Motor neuron (in vitro differentiated cells): ENCODE measurements at regions not wholly inside any gene's neighbourhood (a gene's known extent, or its start where the extent isn't known, plus 50 kb on each side); places are given as distances from the start of the nearest gene placed in this dataset.

Experiments
- ATAC-seq, 8 experiments: fragments of 200-7000 bp; cut with Tn5 transposase; replicated peaks in 6 of 8; 2 replicates each; pipeline ENCODE4 v1.8.0; 2021; ENCODE audit warnings: mild to moderate bottlenecking in 8 of 8, moderate library complexity in 8 of 8
- H3K27ac ChIP-seq, 2 donors: fragments of 250-450 bp; sonication (Bioruptor Pico); 2 replicates each; pipeline ENCODE4 v1.9.0; 2021; ENCODE audit warnings: antibody characterized with exemption in 2 of 2, mild to moderate bottlenecking in 2 of 2, moderate library complexity in 1 of 2
- H3K4me1 ChIP-seq, 2 donors: fragments of 250-450 bp; sonication (Bioruptor Pico); replicated peaks in 1 of 2; 2 replicates each; pipeline ENCODE4 v1.6.1; 2021; ENCODE audit warnings: antibody characterized with exemption in 2 of 2, mild to moderate bottlenecking in 2 of 2, moderate library complexity in 1 of 2
- H3K4me3 ChIP-seq, 5 donors: fragments of 250-450 bp; sonication (Bioruptor Pico); 2 replicates each; pipeline ENCODE4 v1.9.0; 2021; ENCODE audit warnings: antibody characterized with exemption in 5 of 5, mild to moderate bottlenecking in 5 of 5, moderate library complexity in 4 of 5
- WGBS, 10 experiments: fragments of 450-650 bp; shearing (Covaris generic); methylation state at CpG; one replicate each; pipeline ENCODE4 v1.0.0; 2022; 5-methylcytosine and 5-hydroxymethylcytosine counted together
- in situ Hi-C, 9 experiments: fragments of 400-800 bp; cut with MboI; loops; one replicate each; pipeline ENCODE4 v1.15.0; 2021; ENCODE audit warnings: low sequenced_read_pairs in 9 of 9, low pct_unique_long_range_greater_than_20kb in 2 of 9; ENCODE audit not compliant: unreplicated experiment in 9 of 9

DNA sequence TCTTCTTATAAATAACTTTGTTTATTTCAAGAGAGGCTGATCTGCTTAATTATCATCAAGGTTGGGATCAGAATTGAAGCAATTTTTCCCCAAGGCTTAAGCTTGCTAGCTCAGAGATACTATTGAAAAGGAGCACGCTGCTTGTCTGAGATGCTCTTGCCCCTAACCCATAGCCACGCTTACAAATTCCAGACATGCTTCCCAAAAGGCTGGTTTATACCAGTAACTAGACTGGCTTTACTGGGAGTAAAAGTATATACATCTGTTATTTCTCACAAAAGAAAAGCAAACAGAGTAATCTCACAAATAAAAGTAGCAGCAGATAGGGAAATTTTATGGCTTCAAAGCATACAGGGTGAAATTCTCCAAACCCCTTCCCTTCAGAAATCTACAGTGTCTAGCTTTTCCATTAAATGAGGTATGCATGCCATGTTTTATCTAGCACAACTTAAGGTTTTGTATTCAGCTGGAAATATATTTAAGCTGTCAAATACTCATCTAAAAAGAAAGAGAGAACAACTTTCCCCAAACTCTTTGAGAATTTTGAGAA lies 163.2 kb upstream of the TRPC7 start:
- Histone ChIP-seq H3K4me3 (no peak overlapping the region), H3K27ac (no peak overlapping the region), H3K4me1 (no peaks in the 10 kb centered on the region)
- WGBS, 10 experiments: 33 to 100% (median 89%) methylated on average over 1 to 2 of the region's 2 CpGs; no CpG with 5 or more reads in 2 of the 10 experiments
- in situ Hi-C loops: no loop called here
- ATAC-seq: no peak

DNA sequence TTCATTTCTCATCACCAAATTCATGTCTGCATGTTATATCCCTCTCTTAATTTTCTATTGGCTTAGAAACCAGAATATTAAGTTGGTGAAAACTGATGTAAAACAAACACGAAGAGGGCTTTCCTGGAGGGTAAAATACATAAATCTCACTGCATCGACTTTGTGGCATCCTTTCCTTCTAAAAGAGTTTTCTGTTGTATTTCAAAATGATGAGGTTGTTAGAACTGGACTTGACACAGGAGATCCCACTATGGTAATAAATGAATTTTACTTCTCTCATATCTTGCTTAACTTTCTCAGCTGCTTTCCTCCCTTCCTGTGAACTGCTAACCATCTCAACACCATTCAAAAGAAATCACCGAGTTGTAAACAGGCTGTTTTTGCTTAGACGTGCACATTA lies 162.0 kb upstream of the TRPC7 start:
- WGBS, 10 experiments: 7 to 95% (median 70%) methylated on average over 2 to 4 of the region's 4 CpGs

DNA sequence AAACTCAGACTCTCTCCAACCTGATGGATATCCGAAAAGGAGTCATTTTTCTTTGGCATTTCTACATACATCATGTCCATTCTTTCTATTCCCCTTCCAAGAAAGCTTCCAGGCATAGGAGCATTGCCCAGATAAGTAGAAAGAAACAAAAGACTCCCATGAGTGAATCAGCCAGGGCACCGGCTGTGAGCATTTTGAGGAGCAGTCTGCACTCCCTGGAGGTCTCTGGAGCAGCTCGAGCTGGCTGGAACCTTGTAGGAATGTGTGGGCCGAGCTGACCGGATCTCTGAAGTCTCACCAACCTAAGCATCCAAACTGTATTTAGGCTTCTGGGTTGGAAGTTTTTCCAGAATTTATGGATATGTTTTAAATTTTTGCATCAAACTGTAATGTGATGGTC lies 161.4 kb upstream of the TRPC7 start:
- Histone ChIP-seq H3K4me1 (no peaks in the 10 kb centered on the region), H3K27ac (no peak overlapping the region), H3K4me3 (no peak overlapping the region)
- ATAC-seq: no peak
- WGBS, 10 experiments: 9 to 100% (median 65%) methylated on average over 1 to 5 of the region's 5 CpGs; no CpG with 5 or more reads in 4 of the 10 experiments
- in situ Hi-C loops: no loop called here

More for the DNA sequence above, 162.0 kb upstream of the TRPC7 start:
- ATAC-seq: no peak
- in situ Hi-C loops: no loop called here
- Histone ChIP-seq H3K27ac (no peak overlapping the region), H3K4me3 (no peak overlapping the region), H3K4me1 (no peaks in the 10 kb centered on the region)

DNA sequence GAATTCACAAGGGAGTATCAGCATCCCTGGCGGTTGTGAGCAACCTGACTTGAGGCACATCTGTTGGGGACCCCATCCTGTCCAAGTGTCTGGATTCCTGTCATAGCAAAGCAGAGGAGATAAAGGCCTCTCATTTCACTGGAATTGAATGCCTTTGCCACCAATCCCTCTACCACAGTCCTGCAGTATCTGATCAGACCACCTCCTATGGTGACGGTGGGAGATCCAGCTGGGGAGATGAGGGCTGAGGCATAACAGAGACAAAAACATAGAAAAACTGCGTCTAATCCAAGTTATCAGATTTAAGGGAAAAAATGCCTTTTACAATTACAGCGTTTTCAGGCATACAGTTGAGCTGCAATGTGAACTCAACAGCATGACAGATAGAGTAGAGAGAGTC lies 160.7 kb upstream of the TRPC7 start:
- Histone ChIP-seq H3K27ac (no peak overlapping the region), H3K4me1 (no peaks in the 10 kb centered on the region), H3K4me3 (no peak overlapping the region)
- WGBS, 10 experiments: 42 to 100% (median 100%) methylated on average over 1 to 3 of the region's 4 CpGs; no CpG with 5 or more reads in 1 of the 10 experiments
- in situ Hi-C loops: no loop called here
- ATAC-seq: no peak

DNA sequence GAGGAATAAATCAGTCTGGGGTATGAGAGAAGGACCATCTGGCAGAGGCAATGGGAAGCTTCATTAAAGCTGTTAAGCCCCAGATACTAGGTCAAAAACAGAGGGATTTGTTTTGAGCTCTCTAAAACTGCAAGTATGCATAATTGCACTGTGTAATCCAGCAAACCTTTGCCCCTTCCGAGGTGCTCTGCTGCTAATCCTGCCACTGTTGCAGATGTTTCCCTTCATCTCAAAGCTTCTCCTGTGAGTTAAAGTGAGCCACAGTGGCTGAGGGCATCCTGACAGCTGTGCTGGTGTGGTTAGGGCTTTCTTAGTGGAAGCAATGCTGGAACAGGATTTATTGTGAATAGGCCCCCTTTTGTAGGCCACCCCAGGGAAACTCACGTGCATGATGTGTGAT lies 160.3 kb upstream of the TRPC7 start:
- peak in 1 of 8 experiments; percentile 47 for ATAC-seq

DNA sequence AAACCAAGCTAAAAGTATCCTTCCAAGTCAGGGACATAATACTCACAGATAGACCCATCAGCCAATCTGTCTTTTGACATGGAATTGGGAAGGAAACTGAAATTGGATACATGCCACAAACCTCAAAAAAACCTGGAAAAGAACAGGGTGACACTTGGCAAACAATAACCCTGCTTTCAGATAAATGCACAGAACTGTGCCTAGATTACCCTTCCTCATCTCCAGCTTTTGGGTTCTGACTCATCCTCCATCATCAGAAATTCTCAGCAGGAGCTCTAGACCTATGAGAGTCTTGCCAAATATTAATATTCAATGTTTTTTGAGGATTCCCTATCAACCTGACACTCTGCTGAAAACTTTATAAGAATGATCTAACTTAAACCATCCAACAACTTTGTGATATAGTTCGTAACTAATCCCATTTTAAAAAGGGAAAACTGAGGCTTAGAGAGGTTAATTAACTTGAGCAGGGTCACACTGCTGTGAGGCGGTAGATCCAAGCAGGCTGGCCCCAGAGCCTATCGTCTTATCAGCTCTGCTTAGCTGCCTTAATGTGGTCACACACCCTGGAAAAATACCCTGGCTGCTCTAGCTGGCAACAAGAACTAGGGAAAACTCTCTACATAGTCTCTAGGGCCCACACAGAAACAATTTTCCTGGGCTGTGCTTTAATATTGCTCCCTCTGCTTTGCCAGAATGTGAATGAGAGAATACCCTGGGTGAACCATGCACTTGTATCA lies 157.0 kb upstream of the TRPC7 start:
- ATAC-seq: no peak
- in situ Hi-C loops: no loop called here
- 50 to 100% (median 97%) methylated on average over 1 to 3 of the region's 3 CpGs; no CpG with 5 or more reads in 2 of the 10 experiments for WGBS, 10 experiments
- Histone ChIP-seq H3K4me1 (no peaks in the 10 kb centered on the region), H3K27ac (no peak overlapping the region), H3K4me3 (no peak overlapping the region)

More for the DNA sequence above, 160.3 kb upstream of the TRPC7 start:
- Histone ChIP-seq H3K4me3 (no peak overlapping the region), H3K4me1 (no peaks in the 10 kb centered on the region), H3K27ac (no peak overlapping the region)
- 0 to 40% (median 14%) methylated on average over 1 of the region's 2 CpGs; no CpG with 5 or more reads in 7 of the 10 experiments for WGBS, 10 experiments
- in situ Hi-C loops: no loop called here

DNA sequence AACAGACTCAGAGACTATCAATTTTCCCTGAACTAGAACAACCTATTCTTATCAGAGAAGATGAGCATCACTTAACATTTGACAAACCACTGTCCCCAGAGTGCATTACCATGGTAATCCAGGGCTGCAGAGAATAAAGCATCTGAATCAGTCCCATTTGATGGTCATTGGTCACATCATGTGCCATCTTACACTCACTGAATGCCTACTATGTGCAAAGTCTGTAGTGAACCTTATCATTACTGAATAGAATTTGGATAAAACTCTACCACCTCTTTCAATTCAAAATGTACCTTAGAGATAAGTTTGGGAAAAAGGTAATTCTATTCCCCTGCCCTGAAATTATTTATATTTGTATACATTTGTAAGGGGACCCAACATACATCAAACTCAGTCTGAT lies 156.4 kb upstream of the TRPC7 start:
- in situ Hi-C loops: no loop called here
- no peak overlapping the region for H3K4me3 ChIP-seq
- ATAC-seq: no peak
- H3K4me1 ChIP-seq: no peaks in the 10 kb centered on the region
- no peak overlapping the region for H3K27ac ChIP-seq

DNA sequence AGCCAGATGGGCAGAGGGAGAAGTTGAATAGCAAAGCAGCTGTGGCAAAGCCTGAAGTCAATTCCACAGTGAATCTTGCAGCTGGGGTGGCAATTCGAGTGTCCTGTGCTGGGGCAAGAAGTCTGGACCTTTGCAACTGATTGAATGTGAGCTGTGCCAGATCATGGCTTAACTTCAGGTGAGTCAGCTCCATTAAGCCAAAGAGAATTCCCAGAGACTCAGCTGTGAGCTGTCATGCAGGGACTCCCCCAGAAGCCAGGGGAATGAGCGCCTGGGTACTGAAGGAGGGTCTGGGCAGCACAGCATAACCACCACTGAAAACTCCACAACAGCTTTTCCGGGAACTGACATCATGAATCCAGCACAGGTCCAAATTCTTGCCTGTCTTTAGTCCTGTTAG lies 153.5 kb upstream of the TRPC7 start:
- Histone ChIP-seq H3K27ac (no peak overlapping the region), H3K4me3 (no peak overlapping the region), H3K4me1 (no peaks in the 10 kb centered on the region)
- no peak for ATAC-seq
- in situ Hi-C loops: no loop called here
- 40 to 100% (median 80%) methylated on average over 1 to 2 of the region's 3 CpGs; no CpG with 5 or more reads in 2 of the 10 experiments for WGBS, 10 experiments

DNA sequence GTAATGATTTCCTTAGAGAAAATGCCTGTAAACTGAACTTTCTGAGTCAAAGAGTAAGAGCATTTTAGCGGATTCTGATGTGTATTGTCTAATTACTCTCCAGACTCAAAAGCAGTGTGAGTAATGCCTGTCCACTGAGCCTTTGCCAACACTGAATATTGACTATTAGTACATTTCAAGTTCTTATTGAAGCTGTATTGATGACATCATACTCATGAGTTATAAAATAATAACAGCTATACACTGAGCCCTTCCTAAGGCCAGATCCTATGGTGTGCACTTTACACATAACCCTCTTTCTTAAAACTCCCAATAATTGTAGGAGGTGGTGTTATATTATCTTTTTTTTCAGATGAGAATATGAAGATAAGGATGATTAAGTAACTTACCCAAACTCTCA lies 152.8 kb upstream of the TRPC7 start:
- 40 to 100% (median 86%) methylated on average over 1 of the region's 1 CpG; no CpG with 5 or more reads in 2 of the 10 experiments for WGBS, 10 experiments
- Histone ChIP-seq H3K4me3 (no peak overlapping the region), H3K27ac (no peak overlapping the region), H3K4me1 (no peaks in the 10 kb centered on the region)
- in situ Hi-C loops: no loop called here
- ATAC-seq: peak in 2 of 8 experiments; percentile 17 to 20

DNA sequence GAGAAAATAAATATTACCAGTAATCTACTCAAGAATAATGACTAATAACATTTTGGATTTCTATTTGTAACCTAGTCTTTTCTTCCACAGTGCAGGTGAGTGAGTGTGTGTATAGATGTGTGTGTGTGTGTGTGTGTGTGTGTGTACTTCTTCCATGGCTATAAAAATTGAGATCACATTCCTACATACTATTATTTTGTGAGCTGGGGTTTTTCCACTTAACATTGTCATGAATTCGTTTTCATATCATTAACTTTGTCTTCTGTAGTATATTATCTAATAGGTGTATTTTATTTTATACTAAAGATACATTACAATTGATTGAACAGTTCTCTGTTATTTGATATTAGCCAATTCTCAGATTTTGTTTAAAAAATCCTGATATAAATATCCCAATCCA lies 152.4 kb upstream of the TRPC7 start:
- WGBS, 10 experiments: 0 to 89% (median 23%) methylated on average over 1 of the region's 1 CpG; no CpG with 5 or more reads in 4 of the 10 experiments
- H3K27ac ChIP-seq: no peak overlapping the region
- ATAC-seq: no peak
- no peaks in the 10 kb centered on the region for H3K4me1 ChIP-seq
- in situ Hi-C loops: no loop called here
- no peak overlapping the region for H3K4me3 ChIP-seq

DNA sequence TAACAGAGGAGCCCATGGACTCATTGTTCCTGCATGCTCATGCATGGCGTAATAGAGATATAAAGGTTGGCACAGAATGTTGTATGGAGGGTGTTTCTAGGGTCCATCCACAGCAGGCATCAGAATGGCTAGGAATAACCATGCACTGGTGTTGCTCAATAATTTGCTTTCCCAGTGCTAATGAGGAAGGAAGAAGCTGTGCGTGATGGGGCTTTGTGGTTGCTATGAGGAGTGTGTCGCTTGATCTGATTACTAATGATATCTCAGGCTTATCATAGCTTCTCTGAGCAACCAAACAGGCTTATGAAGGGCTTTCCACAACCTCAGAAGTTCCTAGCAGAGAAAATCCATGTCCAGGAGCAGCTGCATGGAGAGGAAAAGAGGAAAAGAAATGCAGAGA lies 151.3 kb upstream of the TRPC7 start:
- no peak overlapping the region for H3K4me3 ChIP-seq
- H3K4me1 ChIP-seq: no peaks in the 10 kb centered on the region
- in situ Hi-C loops: no loop called here
- ATAC-seq: no peak
- no peak overlapping the region for H3K27ac ChIP-seq
- 0 to 100% (median 88%) methylated on average over 1 to 3 of the region's 3 CpGs; no CpG with 5 or more reads in 2 of the 10 experiments for WGBS, 10 experiments

DNA sequence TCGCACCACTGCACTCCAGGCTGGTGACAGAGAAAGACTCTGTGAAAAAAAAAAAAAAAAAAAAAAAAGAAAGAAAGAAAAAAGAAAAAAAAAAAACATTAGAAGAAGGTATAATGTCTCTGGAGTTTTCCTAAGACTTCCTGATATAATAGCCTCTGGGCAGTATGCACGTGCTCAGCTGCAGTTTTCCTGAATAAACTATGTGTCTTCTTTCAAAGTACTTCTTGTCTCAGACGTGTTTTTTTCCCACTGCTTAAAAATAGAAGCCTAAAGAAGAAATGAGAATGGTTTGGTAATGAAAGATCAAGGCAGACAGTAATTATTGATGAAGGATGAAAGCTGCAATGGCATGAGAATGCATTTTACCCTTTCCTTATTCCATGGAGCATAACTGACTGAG lies 148.1 kb upstream of the TRPC7 start:
- WGBS, 10 experiments: 33 to 93% (median 70%) methylated on average over 1 to 3 of the region's 3 CpGs; no CpG with 5 or more reads in 1 of the 10 experiments
- in situ Hi-C loops: no loop called here
- peak in 1 of 8 experiments; percentile 70 for ATAC-seq
- Histone ChIP-seq H3K27ac (no peak overlapping the region), H3K4me3 (no peak overlapping the region), H3K4me1 (no peaks in the 10 kb centered on the region)

DNA sequence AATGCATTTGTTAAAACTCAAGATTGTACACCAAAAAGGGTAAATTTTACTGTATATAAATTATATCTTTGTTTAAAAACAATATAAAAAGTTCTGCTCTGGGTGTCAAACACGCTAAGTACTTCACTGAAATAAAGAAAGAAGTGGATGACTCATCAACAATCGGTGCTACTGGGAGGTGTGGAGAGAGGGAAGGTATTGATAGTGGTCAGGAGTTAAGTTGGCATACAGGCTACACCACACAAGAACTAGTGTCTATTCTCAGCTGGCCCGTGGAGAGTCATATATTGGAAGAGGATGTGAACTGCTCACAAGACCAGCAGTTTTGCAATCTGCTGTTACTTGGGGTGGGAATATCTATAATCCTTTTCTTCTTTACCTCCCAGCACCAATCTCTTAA lies 145.7 kb upstream of the TRPC7 start:
- H3K4me1 ChIP-seq: no peaks in the 10 kb centered on the region
- in situ Hi-C loops: no loop called here
- WGBS, 10 experiments: 33 to 91% (median 58%) methylated on average over 1 to 3 of the region's 3 CpGs; no CpG with 5 or more reads in 1 of the 10 experiments
- peak in 1 of 8 experiments; percentile 26 for ATAC-seq
- no peak overlapping the region for H3K27ac ChIP-seq
- H3K4me3 ChIP-seq: no peak overlapping the region

DNA sequence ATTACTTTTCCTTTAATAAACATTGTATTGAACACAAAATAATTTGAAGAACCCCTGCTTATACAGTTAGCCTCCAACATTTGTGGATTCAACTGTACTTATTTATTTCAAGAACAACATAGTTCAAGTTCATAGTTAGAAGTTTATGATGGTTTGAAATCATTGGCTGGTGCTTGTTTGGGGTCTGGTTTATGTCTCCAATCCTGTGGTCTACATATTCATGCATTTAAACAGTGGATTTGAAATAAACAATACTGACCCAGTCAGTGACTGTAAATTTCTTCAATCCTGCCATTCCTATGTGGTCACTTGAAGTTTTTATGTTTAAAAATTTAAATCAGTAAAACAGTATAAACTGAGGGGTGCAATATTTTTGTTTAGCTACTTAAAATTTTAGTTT lies 145.1 kb upstream of the TRPC7 start:
- in situ Hi-C loops: no loop called here
- no peak overlapping the region for H3K4me3 ChIP-seq
- no peak overlapping the region for H3K27ac ChIP-seq
- ATAC-seq: no peak
- H3K4me1 ChIP-seq: no peaks in the 10 kb centered on the region
